Calu3 (cell line): ENCODE measurements at regions not wholly inside any gene's neighbourhood (a gene's known extent, or its start where the extent isn't known, plus 50 kb on each side); places are given as distances from the start of the nearest gene placed in this dataset.

Experiments
- BruUV-seq: library from RNA; stranded (reverse); fragments of 400-500 nt; replicated peaks from 2 replicates; lab custom pipeline; 2021; lab: Mats Ljungman, UMichigan
- CTCF ChIA-PET: fragments of 300-600 bp; sonication (Branson Sonifier 250); formaldehyde crosslinking; loops from one replicate; lab custom pipeline; 2022; ENCODE audit warnings: antibody characterized with exemption; lab: Charles Lee
- DNase-seq: peaks from one replicate; pipeline ENCODE4 v3.0.0; 2022
- H3K27ac Mint-ChIP-seq: one replicate; pipeline ENCODE4 v1.8.0; 2022; ENCODE audit warnings: mixed read lengths; ENCODE audit not compliant: unreplicated experiment
- H3K27me3 Mint-ChIP-seq: one replicate; pipeline ENCODE4 v1.8.0; 2022; ENCODE audit warnings: mixed read lengths; ENCODE audit not compliant: unreplicated experiment
- H3K36me3 Mint-ChIP-seq: one replicate; pipeline ENCODE4 v1.8.0; 2022; ENCODE audit warnings: mild to moderate bottlenecking, moderate library complexity, mixed read lengths; ENCODE audit not compliant: insufficient read depth, unreplicated experiment
- H3K4me1 Mint-ChIP-seq: one replicate; pipeline ENCODE4 v1.8.0; 2022; ENCODE audit warnings: mild to moderate bottlenecking, low read depth, mixed read lengths; ENCODE audit not compliant: unreplicated experiment
- H3K4me3 Mint-ChIP-seq: one replicate; pipeline ENCODE4 v1.8.0; 2022; ENCODE audit warnings: mild to moderate bottlenecking, low read depth, moderate library complexity, mixed read lengths; ENCODE audit not compliant: unreplicated experiment
- H3K9me3 Mint-ChIP-seq: one replicate; pipeline ENCODE4 v1.8.0; 2022; ENCODE audit warnings: low read depth, mixed read lengths; ENCODE audit not compliant: unreplicated experiment
- CTCF ChIP-seq: fragments of 200-600 bp; IDR thresholded peaks from one replicate; pipeline ENCODE4 v1.8.0; 2022; ENCODE audit warnings: antibody characterized with exemption; ENCODE audit not compliant: unreplicated experiment
- intact Hi-C: fragments of 100-400 bp; cut with micrococcal nuclease; formaldehyde crosslinking; loops from one replicate; pipeline ENCODE4 v1.10.0; 2022; ENCODE audit not compliant: unreplicated experiment

- CTCF ChIA-PET = no interaction called here
- intact Hi-C loops = no loop called here
- Mint-ChIP-seq H3K27ac (no peak overlapping the region), H3K36me3 (no peaks in the 10 kb centered on the region), H3K4me1 (no peaks in the 10 kb centered on the region), H3K4me3 (no peak overlapping the region), H3K9me3 (peaks cover 2% of the 10 kb centered on the region), H3K27me3 (peaks cover 46% of the 10 kb centered on the region)
- no peak for DNase-seq
- BruUV-seq = no TSS peak
- TF ChIP-seq CTCF = no peak
Measured at GRCh38 chr5:136793300-136793699, 428.0 kb upstream of the TRPC7 start.

- CTCF ChIA-PET = interaction anchor here (0.6 to 1.4 kb wide), 2 partner anchors 11 to 740 kb away, joined by 3 read pairs; no protein-coding TSS in a partner anchor
- intact Hi-C loops = no loop called here
- no peaks in the 10 kb centered on the region for H3K4me1 Mint-ChIP-seq
- peaks cover 59% of the 10 kb centered on the region for H3K27me3 Mint-ChIP-seq
- H3K36me3 Mint-ChIP-seq = no peaks in the 10 kb centered on the region
- peaks cover 4% of the 10 kb centered on the region for H3K9me3 Mint-ChIP-seq
- H3K27ac Mint-ChIP-seq = no peak overlapping the region
- BruUV-seq = no TSS peak
- TF ChIP-seq CTCF = no peak
- no peak overlapping the region for H3K4me3 Mint-ChIP-seq
- no peak for DNase-seq
Measured at GRCh38 chr5:136781464-136781863, 416.1 kb upstream of the TRPC7 start.

- Mint-ChIP-seq H3K27me3 (peaks cover 62% of the 10 kb centered on the region), H3K27ac (no peak overlapping the region), H3K9me3 (peaks cover under 1% of the 10 kb centered on the region), H3K36me3 (no peaks in the 10 kb centered on the region), H3K4me3 (no peak overlapping the region), H3K4me1 (no peaks in the 10 kb centered on the region)
- CTCF ChIA-PET = no interaction called here
- TF ChIP-seq CTCF = no peak
- BruUV-seq = no TSS peak
- intact Hi-C loops = no loop called here
- DNase-seq = no peak
Measured at GRCh38 chr5:136780518-136780917, 415.2 kb upstream of the TRPC7 start.

- H3K27me3 Mint-ChIP-seq = peaks cover 81% of the 10 kb centered on the region
- DNase-seq = no peak
- H3K27ac Mint-ChIP-seq = no peak overlapping the region
- TF ChIP-seq CTCF = no peak
- no peaks in the 10 kb centered on the region for H3K9me3 Mint-ChIP-seq
- no peak overlapping the region for H3K4me3 Mint-ChIP-seq
- no TSS peak for BruUV-seq
- no peaks in the 10 kb centered on the region for H3K4me1 Mint-ChIP-seq
- CTCF ChIA-PET = no interaction called here
- no peaks in the 10 kb centered on the region for H3K36me3 Mint-ChIP-seq
- intact Hi-C loops = no loop called here
Measured at GRCh38 chr5:136776022-136776927, 410.9 kb upstream of the TRPC7 start.
